ENCODE measurements at regions not wholly inside any gene's neighbourhood (a gene's known extent, or its start where the extent isn't known, plus 50 kb on each side); places are given as distances from the start of the nearest gene placed in this dataset.

DNA sequence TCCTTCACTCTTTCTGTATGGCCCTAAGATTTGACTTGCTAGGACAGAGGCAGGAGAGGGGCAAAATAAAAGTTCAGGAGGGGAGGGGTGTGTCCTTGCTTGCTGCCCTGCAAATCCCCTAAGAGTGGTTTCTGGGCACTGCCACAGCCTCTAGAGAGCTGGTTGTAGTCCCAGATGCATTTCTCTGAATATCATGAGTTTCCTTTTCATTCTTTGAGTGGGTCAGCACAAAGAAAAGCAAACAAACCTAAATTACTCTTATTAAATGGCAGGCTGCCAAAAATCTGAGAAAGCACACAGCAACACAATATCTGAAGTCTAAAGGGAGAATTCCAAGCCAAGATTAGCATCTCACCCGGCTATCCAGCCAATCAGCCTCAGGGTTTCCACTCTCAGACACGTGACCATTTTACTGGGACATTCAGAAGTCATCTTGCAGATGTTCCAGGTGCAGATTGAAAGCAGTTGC lies 919.3 kb downstream of the TUSC7 start (continued):
- TF ChIP-seq, protein P1, sequence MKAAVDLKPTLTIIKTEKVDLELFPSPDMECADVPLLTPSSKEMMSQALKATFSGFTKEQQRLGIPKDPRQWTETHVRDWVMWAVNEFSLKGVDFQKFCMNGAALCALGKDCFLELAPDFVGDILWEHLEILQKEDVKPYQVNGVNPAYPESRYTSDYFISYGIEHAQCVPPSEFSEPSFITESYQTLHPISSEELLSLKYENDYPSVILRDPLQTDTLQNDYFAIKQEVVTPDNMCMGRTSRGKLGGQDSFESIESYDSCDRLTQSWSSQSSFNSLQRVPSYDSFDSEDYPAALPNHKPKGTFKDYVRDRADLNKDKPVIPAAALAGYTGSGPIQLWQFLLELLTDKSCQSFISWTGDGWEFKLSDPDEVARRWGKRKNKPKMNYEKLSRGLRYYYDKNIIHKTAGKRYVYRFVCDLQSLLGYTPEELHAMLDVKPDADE (IDR thresholded peaks at IDR 0.05): no peak
- TF ChIP-seq ZNF331 (CRISPR knock-in tag; IDR thresholded peaks at IDR 0.05; ENCODE audit: low read depth): no peak
- TF ChIP-seq NANOG (IDR thresholded peaks at IDR 0.05; ENCODE audit: borderline replicate concordance): no peak

GRCh38 chr3:117629505-117629904 lies 919.9 kb downstream of the TUSC7 start:
- H3K4me3 ChIP-seq: no peak overlapping the region
- no peaks in the 10 kb centered on the region for H3K36me3 ChIP-seq (ENCODE audit: insufficient read depth)
- no peak overlapping the region for H3K4me2 ChIP-seq
- no peak overlapping the region for H2AFZ ChIP-seq
- H3K27ac ChIP-seq (ENCODE audit: low read depth): no peak overlapping the region
- Mint-ChIP-seq H3K36me3 (ENCODE audit: low read depth) (no peaks in the 10 kb centered on the region), H3K4me3 (no peak overlapping the region), H3K4me1 (peaks cover 28% of the 10 kb centered on the region), H3K27ac (no peak overlapping the region), H3K27me3 (ENCODE audit: insufficient read depth, low read depth, poor library complexity) (peaks cover 1% of the 10 kb centered on the region), H3K9me3 (no peaks in the 10 kb centered on the region)
- DNase-seq (ENCODE audit: low spot score) (no peak), ATAC-seq (no peak)
- no peaks in the 10 kb centered on the region for H3K79me2 ChIP-seq (replicated peaks; ENCODE audit: insufficient read depth)
- no peaks in the 10 kb centered on the region for H3K27me3 ChIP-seq (ENCODE audit: insufficient read depth)
- no peaks in the 10 kb centered on the region for H4K20me1 ChIP-seq (replicated peaks; ENCODE audit: insufficient read depth)
- no peaks in the 10 kb centered on the region for H3K9me2 ChIP-seq (ENCODE audit: insufficient read depth)
- no peaks in the 10 kb centered on the region for H3F3A ChIP-seq (replicated peaks; ENCODE audit: low read depth)
- peaks cover 15% of the 10 kb centered on the region for H3K4me1 ChIP-seq (ENCODE audit: insufficient read depth)
- TF ChIP-seq EZH2phosphoT487 (IDR thresholded peaks at IDR 0.05; ENCODE audit: unreplicated experiment) (no peak), ZNF114 (CRISPR knock-in tag; IDR thresholded peaks at IDR 0.05) (no peak), EZH2 (IDR thresholded peaks at IDR 0.05; ENCODE audit: low read depth, unreplicated experiment) (no peak), STAT1 (IDR thresholded peaks at IDR 0.05; ENCODE audit: unreplicated experiment) (no peak), CREB1 (CRISPR knock-in tag; IDR thresholded peaks at IDR 0.05; ENCODE audit: low read depth) (no peak), CTCF (conservative IDR thresholded peaks at IDR 0.05; ENCODE audit: low read depth in 2 of 2) (no peak), NANOG (IDR thresholded peaks at IDR 0.05; ENCODE audit: borderline replicate concordance) (no peak), POLR2AphosphoS5 (IDR thresholded peaks at IDR 0.05; ENCODE audit: low read depth) (no peak)
- TF ChIP-seq, protein P1 (IDR thresholded peaks at IDR 0.05): no peak
- TF ChIP-seq, protein P2, sequence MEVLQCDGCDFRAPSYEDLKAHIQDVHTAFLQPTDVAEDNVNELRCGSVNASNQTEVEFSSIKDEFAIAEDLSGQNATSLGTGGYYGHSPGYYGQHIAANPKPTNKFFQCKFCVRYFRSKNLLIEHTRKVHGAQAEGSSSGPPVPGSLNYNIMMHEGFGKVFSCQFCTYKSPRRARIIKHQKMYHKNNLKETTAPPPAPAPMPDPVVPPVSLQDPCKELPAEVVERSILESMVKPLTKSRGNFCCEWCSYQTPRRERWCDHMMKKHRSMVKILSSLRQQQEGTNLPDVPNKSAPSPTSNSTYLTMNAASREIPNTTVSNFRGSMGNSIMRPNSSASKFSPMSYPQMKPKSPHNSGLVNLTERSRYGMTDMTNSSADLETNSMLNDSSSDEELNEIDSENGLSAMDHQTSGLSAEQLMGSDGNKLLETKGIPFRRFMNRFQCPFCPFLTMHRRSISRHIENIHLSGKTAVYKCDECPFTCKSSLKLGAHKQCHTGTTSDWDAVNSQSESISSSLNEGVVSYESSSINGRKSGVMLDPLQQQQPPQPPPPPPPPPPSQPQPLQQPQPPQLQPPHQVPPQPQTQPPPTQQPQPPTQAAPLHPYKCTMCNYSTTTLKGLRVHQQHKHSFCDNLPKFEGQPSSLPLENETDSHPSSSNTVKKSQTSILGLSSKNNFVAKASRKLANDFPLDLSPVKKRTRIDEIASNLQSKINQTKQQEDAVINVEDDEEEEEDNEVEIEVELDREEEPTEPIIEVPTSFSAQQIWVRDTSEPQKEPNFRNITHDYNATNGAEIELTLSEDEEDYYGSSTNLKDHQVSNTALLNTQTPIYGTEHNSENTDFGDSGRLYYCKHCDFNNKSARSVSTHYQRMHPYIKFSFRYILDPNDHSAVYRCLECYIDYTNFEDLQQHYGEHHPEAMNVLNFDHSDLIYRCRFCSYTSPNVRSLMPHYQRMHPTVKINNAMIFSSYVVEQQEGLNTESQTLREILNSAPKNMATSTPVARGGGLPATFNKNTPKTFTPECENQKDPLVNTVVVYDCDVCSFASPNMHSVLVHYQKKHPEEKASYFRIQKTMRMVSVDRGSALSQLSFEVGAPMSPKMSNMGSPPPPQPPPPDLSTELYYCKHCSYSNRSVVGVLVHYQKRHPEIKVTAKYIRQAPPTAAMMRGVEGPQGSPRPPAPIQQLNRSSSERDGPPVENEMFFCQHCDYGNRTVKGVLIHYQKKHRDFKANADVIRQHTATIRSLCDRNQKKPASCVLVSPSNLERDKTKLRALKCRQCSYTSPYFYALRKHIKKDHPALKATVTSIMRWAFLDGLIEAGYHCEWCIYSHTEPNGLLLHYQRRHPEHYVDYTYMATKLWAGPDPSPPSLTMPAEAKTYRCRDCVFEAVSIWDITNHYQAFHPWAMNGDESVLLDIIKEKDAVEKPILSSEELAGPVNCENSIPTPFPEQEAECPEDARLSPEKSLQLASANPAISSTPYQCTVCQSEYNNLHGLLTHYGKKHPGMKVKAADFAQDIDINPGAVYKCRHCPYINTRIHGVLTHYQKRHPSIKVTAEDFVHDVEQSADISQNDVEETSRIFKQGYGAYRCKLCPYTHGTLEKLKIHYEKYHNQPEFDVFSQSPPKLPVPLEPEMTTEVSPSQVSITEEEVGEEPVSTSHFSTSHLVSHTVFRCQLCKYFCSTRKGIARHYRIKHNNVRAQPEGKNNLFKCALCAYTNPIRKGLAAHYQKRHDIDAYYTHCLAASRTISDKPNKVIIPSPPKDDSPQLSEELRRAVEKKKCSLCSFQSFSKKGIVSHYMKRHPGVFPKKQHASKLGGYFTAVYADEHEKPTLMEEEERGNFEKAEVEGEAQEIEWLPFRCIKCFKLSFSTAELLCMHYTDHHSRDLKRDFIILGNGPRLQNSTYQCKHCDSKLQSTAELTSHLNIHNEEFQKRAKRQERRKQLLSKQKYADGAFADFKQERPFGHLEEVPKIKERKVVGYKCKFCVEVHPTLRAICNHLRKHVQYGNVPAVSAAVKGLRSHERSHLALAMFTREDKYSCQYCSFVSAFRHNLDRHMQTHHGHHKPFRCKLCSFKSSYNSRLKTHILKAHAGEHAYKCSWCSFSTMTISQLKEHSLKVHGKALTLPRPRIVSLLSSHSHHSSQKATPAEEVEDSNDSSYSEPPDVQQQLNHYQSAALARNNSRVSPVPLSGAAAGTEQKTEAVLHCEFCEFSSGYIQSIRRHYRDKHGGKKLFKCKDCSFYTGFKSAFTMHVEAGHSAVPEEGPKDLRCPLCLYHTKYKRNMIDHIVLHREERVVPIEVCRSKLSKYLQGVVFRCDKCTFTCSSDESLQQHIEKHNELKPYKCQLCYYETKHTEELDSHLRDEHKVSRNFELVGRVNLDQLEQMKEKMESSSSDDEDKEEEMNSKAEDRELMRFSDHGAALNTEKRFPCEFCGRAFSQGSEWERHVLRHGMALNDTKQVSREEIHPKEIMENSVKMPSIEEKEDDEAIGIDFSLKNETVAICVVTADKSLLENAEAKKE (CRISPR knock-in tag; IDR thresholded peaks at IDR 0.05): no peak
- TF ChIP-seq, protein P3, sequence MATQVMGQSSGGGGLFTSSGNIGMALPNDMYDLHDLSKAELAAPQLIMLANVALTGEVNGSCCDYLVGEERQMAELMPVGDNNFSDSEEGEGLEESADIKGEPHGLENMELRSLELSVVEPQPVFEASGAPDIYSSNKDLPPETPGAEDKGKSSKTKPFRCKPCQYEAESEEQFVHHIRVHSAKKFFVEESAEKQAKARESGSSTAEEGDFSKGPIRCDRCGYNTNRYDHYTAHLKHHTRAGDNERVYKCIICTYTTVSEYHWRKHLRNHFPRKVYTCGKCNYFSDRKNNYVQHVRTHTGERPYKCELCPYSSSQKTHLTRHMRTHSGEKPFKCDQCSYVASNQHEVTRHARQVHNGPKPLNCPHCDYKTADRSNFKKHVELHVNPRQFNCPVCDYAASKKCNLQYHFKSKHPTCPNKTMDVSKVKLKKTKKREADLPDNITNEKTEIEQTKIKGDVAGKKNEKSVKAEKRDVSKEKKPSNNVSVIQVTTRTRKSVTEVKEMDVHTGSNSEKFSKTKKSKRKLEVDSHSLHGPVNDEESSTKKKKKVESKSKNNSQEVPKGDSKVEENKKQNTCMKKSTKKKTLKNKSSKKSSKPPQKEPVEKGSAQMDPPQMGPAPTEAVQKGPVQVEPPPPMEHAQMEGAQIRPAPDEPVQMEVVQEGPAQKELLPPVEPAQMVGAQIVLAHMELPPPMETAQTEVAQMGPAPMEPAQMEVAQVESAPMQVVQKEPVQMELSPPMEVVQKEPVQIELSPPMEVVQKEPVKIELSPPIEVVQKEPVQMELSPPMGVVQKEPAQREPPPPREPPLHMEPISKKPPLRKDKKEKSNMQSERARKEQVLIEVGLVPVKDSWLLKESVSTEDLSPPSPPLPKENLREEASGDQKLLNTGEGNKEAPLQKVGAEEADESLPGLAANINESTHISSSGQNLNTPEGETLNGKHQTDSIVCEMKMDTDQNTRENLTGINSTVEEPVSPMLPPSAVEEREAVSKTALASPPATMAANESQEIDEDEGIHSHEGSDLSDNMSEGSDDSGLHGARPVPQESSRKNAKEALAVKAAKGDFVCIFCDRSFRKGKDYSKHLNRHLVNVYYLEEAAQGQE (IDR thresholded peaks at IDR 0.05; ENCODE audit: unreplicated experiment): no peak

All from GM23338 (cell line).